ENCODE measurements at regions not wholly inside any gene's neighbourhood (a gene's known extent, or its start where the extent isn't known, plus 50 kb on each side); places are given as distances from the start of the nearest gene placed in this dataset.

DNA sequence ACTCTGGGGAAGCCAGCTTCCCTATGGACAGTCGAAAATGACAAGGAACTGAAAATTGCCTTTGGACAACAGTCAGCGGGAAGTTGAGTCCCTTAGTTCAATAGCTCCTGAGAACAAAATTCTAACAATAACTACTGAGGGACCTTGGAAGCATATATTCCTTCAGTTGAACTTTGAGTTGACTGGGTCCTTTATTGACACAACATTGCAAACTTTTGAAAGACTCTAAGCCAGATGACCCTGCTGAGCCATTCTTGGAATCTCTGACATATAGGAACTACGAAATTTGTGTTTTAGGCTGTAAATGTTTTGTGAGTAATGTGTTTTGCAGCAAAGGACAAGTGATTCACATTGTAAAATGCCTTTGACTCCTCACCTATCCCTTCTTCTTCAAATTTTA lies 548.8 kb upstream of the LCORL start:
- H3K27me3 Mint-ChIP-seq (ENCODE audit: low read depth): no peaks in the 10 kb centered on the region
- Histone ChIP-seq H2BK20ac (ENCODE audit: low read depth, low read length, poor library complexity, severe bottlenecking) (no peak overlapping the region), H3K4me1 (ENCODE audit: insufficient read depth, low read length) (no peaks in the 10 kb centered on the region), H3K4me2 (ENCODE audit: insufficient read depth, insufficient read length, low read length) (no peak overlapping the region), H4K5ac (ENCODE audit: insufficient read length, low read depth, low read length) (no peak overlapping the region), H4K91ac (ENCODE audit: insufficient read length, low read depth, low read length) (no peak overlapping the region), H2BK120ac (ENCODE audit: low read depth, low read length, poor library complexity, severe bottlenecking) (no peak overlapping the region), H3K27ac (ENCODE audit: insufficient read length, low read depth, low read length) (no peak overlapping the region), H3K23ac (ENCODE audit: insufficient read length, low read depth, low read length) (no peak overlapping the region), H3K23me2 (ENCODE audit: insufficient read length, low read depth, low read length, poor library complexity, severe bottlenecking) (no peaks in the 10 kb centered on the region), H3K9ac (ENCODE audit: extremely low read depth, insufficient read length, low read length) (no peak overlapping the region), H2AK5ac (ENCODE audit: insufficient read length, low read length) (no peak overlapping the region), H3K18ac (ENCODE audit: insufficient read length, low read depth, low read length) (no peak overlapping the region), H3K79me2 (ENCODE audit: insufficient read depth, low read length) (no peaks in the 10 kb centered on the region), H2BK5ac (ENCODE audit: insufficient read length, low read length) (no peak overlapping the region), H4K8ac (replicated peaks; ENCODE audit: insufficient read length, low read depth, low read length) (no peak overlapping the region), H3K79me1 (ENCODE audit: insufficient read depth, low read depth, low read length, poor library complexity, severe bottlenecking) (no peaks in the 10 kb centered on the region), H2BK15ac (ENCODE audit: low read depth, low read length) (no peak overlapping the region), H3K14ac (ENCODE audit: insufficient read depth, low read length) (no peak overlapping the region), H2AFZ (ENCODE audit: low read length) (no peak overlapping the region), H3K56ac (ENCODE audit: insufficient read length, low read depth, low read length) (no peak overlapping the region), H4K20me1 (ENCODE audit: control insufficient read depth, insufficient read depth, insufficient read length) (no peaks in the 10 kb centered on the region), H3K27me3 (ENCODE audit: insufficient read depth, low read length) (no peaks in the 10 kb centered on the region), H3K9me3 (ENCODE audit: control insufficient read depth, low read depth, low read length) (no peaks in the 10 kb centered on the region), H2BK12ac (ENCODE audit: insufficient read length, low read depth, low read length) (no peak overlapping the region), H3K4ac (ENCODE audit: low read depth, low read length) (no peak overlapping the region), H3T11ph (ENCODE audit: low read length) (no peak overlapping the region)
- no peaks in the 10 kb centered on the region for H3K9me3 Mint-ChIP-seq
- no peak overlapping the region for H3K4me3 Mint-ChIP-seq
- no peak for DNase-seq
- no peak overlapping the region for H3K27ac Mint-ChIP-seq
- TF ChIP-seq CTCF (conservative IDR thresholded peaks at IDR 0.05): no peak
- no CpG with 5 or more reads among the region's 3 CpGs for WGBS (ENCODE audit: extremely low coverage, insufficient read length, low lambda C conversion rate)
- no peaks in the 10 kb centered on the region for H3K36me3 Mint-ChIP-seq (ENCODE audit: insufficient read depth in 1 of 3, low read depth in 3 of 3)
- H3K4me1 Mint-ChIP-seq: no peaks in the 10 kb centered on the region
